UCSD-AML1 (cell line): ENCODE measurements at regions not wholly inside any gene's neighbourhood (a gene's known extent, or its start where the extent isn't known, plus 50 kb on each side); places are given as distances from the start of the nearest gene placed in this dataset.

Experiments used
- DNase-seq: peaks from one replicate; lab custom pipeline; 2025; ENCODE audit not compliant: unreplicated experiment; lab: John Stamatoyannopoulos, UW

GRCh38 chr13:72122661-72123255 lies 255.8 kb upstream of the DACH1 start:
- no peak for DNase-seq

- no peak for DNase-seq
Observed at GRCh38 chr13:72121466-72121865, 254.5 kb upstream of the DACH1 start.

GRCh38 chr13:72120632-72121031 lies 253.6 kb upstream of the DACH1 start:
- DNase-seq = no peak

- no peak for DNase-seq
Observed at GRCh38 chr13:72113931-72114330, 246.9 kb upstream of the DACH1 start.

- DNase-seq = no peak
Observed at GRCh38 chr13:72113076-72113475, 246.1 kb upstream of the DACH1 start.

- no peak for DNase-seq
Observed at GRCh38 chr13:72112216-72112615, 245.2 kb upstream of the DACH1 start.

GRCh38 chr13:72109863-72110262 lies 242.9 kb upstream of the DACH1 start:
- DNase-seq = no peak

GRCh38 chr13:72104656-72105180 lies 237.7 kb upstream of the DACH1 start:
- DNase-seq = no peak

GRCh38 chr13:72101768-72102400 lies 234.9 kb upstream of the DACH1 start:
- no peak for DNase-seq

GRCh38 chr13:72100339-72100738 lies 233.3 kb upstream of the DACH1 start:
- DNase-seq = no peak

GRCh38 chr13:72097568-72097967 lies 230.6 kb upstream of the DACH1 start:
- no peak for DNase-seq

- DNase-seq = no peak
Observed at GRCh38 chr13:72093262-72093661, 226.3 kb upstream of the DACH1 start.

- no peak for DNase-seq
Observed at GRCh38 chr13:72074663-72075062, 207.7 kb upstream of the DACH1 start.

- DNase-seq = no peak
Observed at GRCh38 chr13:72072261-72072660, 205.3 kb upstream of the DACH1 start.

GRCh38 chr13:72071713-72072112 lies 204.7 kb upstream of the DACH1 start:
- no peak for DNase-seq

- DNase-seq = peak; percentile 3
Observed at GRCh38 chr13:72062566-72062965, 195.6 kb upstream of the DACH1 start.

GRCh38 chr13:72061613-72062012 lies 194.6 kb upstream of the DACH1 start:
- no peak for DNase-seq

- no peak for DNase-seq
Observed at GRCh38 chr13:72050251-72050650, 183.2 kb upstream of the DACH1 start.

- DNase-seq = no peak
Observed at GRCh38 chr13:72043366-72043765, 176.4 kb upstream of the DACH1 start.

- DNase-seq = no peak
Observed at GRCh38 chr13:72041165-72041564, 174.2 kb upstream of the DACH1 start.

GRCh38 chr13:72039126-72039525 lies 172.1 kb upstream of the DACH1 start:
- no peak for DNase-seq

- DNase-seq = no peak
Observed at GRCh38 chr13:72029981-72030380, 163.0 kb upstream of the DACH1 start.

GRCh38 chr13:72025836-72026235 lies 158.8 kb upstream of the DACH1 start:
- no peak for DNase-seq
